HCT116 (cell line): ENCODE measurements at regions not wholly inside any gene's neighbourhood (a gene's known extent, or its start where the extent isn't known, plus 50 kb on each side); places are given as distances from the start of the nearest gene placed in this dataset.

ENCODE experiments used
- ATAC-seq: fragments of 200-7000 bp; cut with Tn5 transposase; 2 replicates; pipeline ENCODE4 v1.9.1; 2020; ENCODE audit warnings: mild to moderate bottlenecking, moderate library complexity
- BruUV-seq: library from RNA; stranded (reverse); fragments of 400-500 nt; replicated peaks from 2 replicates; lab custom pipeline; 2021; lab: Mats Ljungman, UMichigan
- CTCF ChIA-PET: fragments of 300-600 bp; sonication (Branson Sonifier 250); formaldehyde crosslinking; loops from one replicate; lab custom pipeline; 2021; ENCODE audit warnings: antibody characterized with exemption; lab: Charles Lee
- POLR2A ChIA-PET: fragments of 300-600, 350-600 bp; sonication (Branson Sonifier 250); formaldehyde crosslinking; loops from one replicate; lab custom pipeline; 2021; ENCODE audit warnings: antibody characterized with exemption; lab: Charles Lee
- RAD21 ChIA-PET, 2 experiments: fragments of 300-600 bp; sonication (Branson Sonifier 250); formaldehyde crosslinking; loops; one replicate each; lab custom pipeline; 2023; ENCODE audit warnings: low total read pairs in 2 of 2; ENCODE audit not compliant: uncharacterized antibody in 2 of 2, unreplicated experiment in 2 of 2, low non-redundant PET in 1 of 2; lab: Charles Lee
- DNase-seq: peaks from one replicate; pipeline ENCODE4 v3.0.0-alpha.2; 2010; ENCODE audit warnings: low read depth, low spot score
- H2AFZ ChIP-seq: fragments of 200-600 bp; shearing (Covaris generic), sonication (generic); 2 replicates; pipeline ENCODE4 v1.6.1; 2017; ENCODE audit warnings: low read depth, mixed run types, mixed read lengths, antibody characterized with exemption, low read length; ENCODE audit not compliant: poor library complexity, severe bottlenecking
- H3K27ac ChIP-seq: 2 replicates; pipeline ENCODE4 v1.5.1; 2012; ENCODE audit warnings: low read depth, low read length
- H3K27me3 ChIP-seq: fragments of 200-600 bp; sonication (generic); 2 replicates; pipeline ENCODE4 v1.6.1; 2016; ENCODE audit warnings: mixed run types, low read length, mixed read lengths; ENCODE audit not compliant: insufficient read depth
- H3K36me3 ChIP-seq, 2 experiments: fragments of 200-500 bp in 1 of 2; fragments of 200-600 bp in 1 of 2; sonication (Bioruptor generic) in 1 of 2; sonication (generic) in 1 of 2; 2 replicates each; pipeline versions ENCODE4 v1.5.1 to v1.6.1; 2014 to 2016; ENCODE audit warnings: low read length in 2 of 2, inconsistent platforms in 1 of 2, mixed read lengths in 1 of 2, mixed run types in 1 of 2; ENCODE audit not compliant: insufficient read depth in 2 of 2, control insufficient read depth in 1 of 2
- H3K4me1 ChIP-seq, 2 experiments: fragments of 200-600 bp in 1 of 2; sonication (generic) in 1 of 2; 2 replicates each; pipeline versions ENCODE4 v1.5.1 to v1.6.1; 2012 to 2017; ENCODE audit warnings: low read length in 2 of 2, inconsistent platforms in 1 of 2, mild to moderate bottlenecking in 1 of 2, mixed read lengths in 1 of 2, mixed run types in 1 of 2, moderate library complexity in 1 of 2; ENCODE audit not compliant: insufficient read depth in 2 of 2, control insufficient read depth in 1 of 2
- H3K4me2 ChIP-seq: fragments of 200-600 bp; sonication (generic); 2 replicates; pipeline ENCODE4 v1.6.1; 2017; ENCODE audit warnings: mixed run types, low read length, mixed read lengths
- H3K4me3 ChIP-seq, 2 experiments: fragments of 200-600 bp in 1 of 2; sonication (generic) in 1 of 2; replicated peaks in 1 of 2; 2 replicates each; pipeline ENCODE4 v1.5.1; 2011 to 2016; ENCODE audit warnings: low read length in 2 of 2, control low read depth in 1 of 2, low read depth in 1 of 2, mild to moderate bottlenecking in 1 of 2, mixed read lengths in 1 of 2, mixed run types in 1 of 2
- H3K79me2 ChIP-seq: fragments of 200-600 bp; sonication (generic); 2 replicates; pipeline ENCODE4 v1.6.1; 2017; ENCODE audit warnings: mild to moderate bottlenecking, mixed run types, low read length, moderate library complexity, mixed read lengths; ENCODE audit not compliant: insufficient read depth
- H3K9ac ChIP-seq: fragments of 200-600 bp; sonication (generic); 2 replicates; pipeline ENCODE4 v1.6.1; 2016; ENCODE audit warnings: low read length, mixed read lengths
- H3K9me2 ChIP-seq: fragments of 200-600 bp; sonication (generic), shearing (Covaris generic); 2 replicates; pipeline ENCODE4 v1.6.1; 2017; ENCODE audit warnings: mixed run types, mild to moderate bottlenecking, moderate library complexity; ENCODE audit not compliant: insufficient read depth
- H3K9me3 ChIP-seq, 2 experiments: fragments of 200-500 bp in 1 of 2; fragments of 200-600 bp in 1 of 2; sonication (Bioruptor generic) in 1 of 2; sonication (generic) in 1 of 2; 2 replicates each; pipeline ENCODE4 v1.6.1; 2014 to 2017; ENCODE audit warnings: low read length in 2 of 2, mixed read lengths in 2 of 2, inconsistent platforms in 1 of 2, low read depth in 1 of 2, mild to moderate bottlenecking in 1 of 2, mixed run types in 1 of 2, moderate library complexity in 1 of 2; ENCODE audit not compliant: control insufficient read depth in 1 of 2, insufficient read depth in 1 of 2
- H4K20me1 ChIP-seq: fragments of 200-600 bp; sonication (generic), shearing (Covaris generic); 2 replicates; pipeline ENCODE4 v1.6.1; 2017; ENCODE audit warnings: mixed run types, mild to moderate bottlenecking, moderate library complexity; ENCODE audit not compliant: insufficient read depth
- ATF3 ChIP-seq: IDR thresholded peaks from 2 replicates; pipeline ENCODE4 v1.6.1; 2012
- CBX3 ChIP-seq: IDR thresholded peaks from 2 replicates; pipeline ENCODE4 v1.6.1; 2012; ENCODE audit warnings: low read depth
- CEBPB ChIP-seq: IDR thresholded peaks from 2 replicates; pipeline ENCODE4 v1.6.1; 2012; ENCODE audit warnings: low read depth
- CTCF ChIP-seq, 3 experiments: fragments of 200-600 bp in 1 of 3; sonication (generic) in 1 of 3; IDR thresholded peaks in 2 of 3; conservative IDR thresholded peaks in 1 of 3; 2 replicates each; pipeline ENCODE4 v1.5.1; 2012 to 2017; ENCODE audit warnings: low read depth in 2 of 3, low read length in 2 of 3, antibody characterized with exemption in 1 of 3, borderline replicate concordance in 1 of 3, control low read depth in 1 of 3, mild to moderate bottlenecking in 1 of 3, mixed read lengths in 1 of 3, mixed run types in 1 of 3, moderate library complexity in 1 of 3; ENCODE audit not compliant: insufficient read depth in 1 of 3
- EGR1 ChIP-seq: IDR thresholded peaks from 2 replicates; pipeline ENCODE4 v1.6.1; 2012; ENCODE audit warnings: low read depth
- ELF1 ChIP-seq: IDR thresholded peaks from 2 replicates; pipeline ENCODE4 v1.6.1; 2012; ENCODE audit warnings: low read depth, borderline replicate concordance
- EZH2 ChIP-seq: fragments of 200-600 bp; sonication (generic); IDR thresholded peaks from 2 replicates; pipeline ENCODE4 v1.6.1; 2017; ENCODE audit warnings: antibody characterized with exemption, mixed run types
- EZH2phosphoT487 ChIP-seq: fragments of 200-600 bp; IDR thresholded peaks from 2 replicates; pipeline ENCODE4 v1.6.1; 2018; ENCODE audit warnings: antibody characterized with exemption, borderline replicate concordance
- FOSL1 ChIP-seq: IDR thresholded peaks from 2 replicates; pipeline ENCODE4 v1.6.1; 2012; ENCODE audit warnings: low read depth
- JUND ChIP-seq: IDR thresholded peaks from 2 replicates; pipeline ENCODE4 v1.6.1; 2012
- POLR2A ChIP-seq: IDR thresholded peaks from 2 replicates; pipeline ENCODE4 v1.7.0; 2011; ENCODE audit warnings: borderline replicate concordance; ENCODE audit not compliant: insufficient read depth, insufficient read length; ENCODE audit errors: extremely low read depth
- POLR2AphosphoS5 ChIP-seq: IDR thresholded peaks from 2 replicates; pipeline ENCODE4 v1.6.1; 2011; ENCODE audit warnings: mild to moderate bottlenecking, low read depth, low read length, moderate library complexity
- RAD21 ChIP-seq: IDR thresholded peaks from 2 replicates; pipeline ENCODE4 v1.6.1; 2012; ENCODE audit warnings: low read depth, mild to moderate bottlenecking
- SIN3A ChIP-seq: IDR thresholded peaks from 2 replicates; pipeline ENCODE4 v1.6.1; 2012; ENCODE audit warnings: low read depth
- SRF ChIP-seq: IDR thresholded peaks from 2 replicates; pipeline ENCODE4 v1.6.1; 2012; ENCODE audit warnings: low read depth
- TCF7L2 ChIP-seq: IDR thresholded peaks from 2 replicates; pipeline ENCODE4 v1.7.0; 2011; ENCODE audit warnings: borderline replicate concordance, inconsistent platforms; ENCODE audit not compliant: insufficient read depth, insufficient read length; ENCODE audit errors: extremely low read depth
- ZFX ChIP-seq: fragments of 450-650 bp; IDR thresholded peaks from 2 replicates; pipeline ENCODE4 v1.6.1; 2017
- intact Hi-C: fragments of 100-400 bp; cut with micrococcal nuclease; formaldehyde crosslinking; loops from 2 replicates; pipeline ENCODE4 v1.10.0; 2022
- TF ChIP-seq, protein P1 (sequence below): IDR thresholded peaks from 2 replicates; pipeline ENCODE4 v1.6.1; 2012
- TF ChIP-seq, protein P2 (sequence below): IDR thresholded peaks from 2 replicates; pipeline ENCODE4 v1.6.1; 2011; ENCODE audit warnings: mild to moderate bottlenecking, low read length, moderate library complexity; ENCODE audit not compliant: insufficient replicate concordance; ENCODE audit errors: extremely low read depth

GRCh38 chr3:160140756-160141155, 84.5 kb upstream of the C3orf80 start:
- ATAC-seq: no peak
- Histone ChIP-seq H3K27ac (no peak overlapping the region), H2AFZ (no peak overlapping the region), H3K4me1 (no peaks in the 10 kb centered on the region), H3K9me3 (no peaks in the 10 kb centered on the region), H3K36me3 (no peaks in the 10 kb centered on the region), H4K20me1 (no peaks in the 10 kb centered on the region), H3K4me3 (no peak overlapping the region), H3K79me2 (no peaks in the 10 kb centered on the region), H3K9ac (no peak overlapping the region)
- CTCF ChIA-PET: no interaction called here
- no TSS peak for BruUV-seq
- intact Hi-C loops: no loop called here
- TF ChIP-seq POLR2A: no peak
- TF ChIP-seq, protein P1, sequence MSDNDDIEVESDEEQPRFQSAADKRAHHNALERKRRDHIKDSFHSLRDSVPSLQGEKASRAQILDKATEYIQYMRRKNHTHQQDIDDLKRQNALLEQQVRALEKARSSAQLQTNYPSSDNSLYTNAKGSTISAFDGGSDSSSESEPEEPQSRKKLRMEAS: no peak
- no peak for TF ChIP-seq POLR2AphosphoS5
- no peak for TF ChIP-seq ELF1
- TF ChIP-seq SRF: no peak
- TF ChIP-seq EZH2phosphoT487: no peak
- no peak for TF ChIP-seq CTCF (IDR thresholded peaks at IDR 0.05 in 2 of 3, conservative IDR thresholded peaks at IDR 0.05 in 1 of 3; ENCODE audit: borderline replicate concordance in 1 of 3, insufficient read depth in 1 of 3, low read depth in 2 of 3, low read length in 2 of 3)
- no peak for TF ChIP-seq CBX3
- no peak for TF ChIP-seq JUND
- TF ChIP-seq TCF7L2: no peak
- TF ChIP-seq FOSL1: no peak
- TF ChIP-seq EZH2: no peak
- no peak for TF ChIP-seq EGR1
- TF ChIP-seq RAD21: no peak
- TF ChIP-seq, protein P2, sequence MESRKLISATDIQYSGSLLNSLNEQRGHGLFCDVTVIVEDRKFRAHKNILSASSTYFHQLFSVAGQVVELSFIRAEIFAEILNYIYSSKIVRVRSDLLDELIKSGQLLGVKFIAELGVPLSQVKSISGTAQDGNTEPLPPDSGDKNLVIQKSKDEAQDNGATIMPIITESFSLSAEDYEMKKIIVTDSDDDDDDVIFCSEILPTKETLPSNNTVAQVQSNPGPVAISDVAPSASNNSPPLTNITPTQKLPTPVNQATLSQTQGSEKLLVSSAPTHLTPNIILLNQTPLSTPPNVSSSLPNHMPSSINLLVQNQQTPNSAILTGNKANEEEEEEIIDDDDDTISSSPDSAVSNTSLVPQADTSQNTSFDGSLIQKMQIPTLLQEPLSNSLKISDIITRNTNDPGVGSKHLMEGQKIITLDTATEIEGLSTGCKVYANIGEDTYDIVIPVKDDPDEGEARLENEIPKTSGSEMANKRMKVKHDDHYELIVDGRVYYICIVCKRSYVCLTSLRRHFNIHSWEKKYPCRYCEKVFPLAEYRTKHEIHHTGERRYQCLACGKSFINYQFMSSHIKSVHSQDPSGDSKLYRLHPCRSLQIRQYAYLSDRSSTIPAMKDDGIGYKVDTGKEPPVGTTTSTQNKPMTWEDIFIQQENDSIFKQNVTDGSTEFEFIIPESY: no peak
- TF ChIP-seq ZFX: no peak
- no peak for TF ChIP-seq CEBPB
- TF ChIP-seq ATF3: no peak
- no peak for TF ChIP-seq SIN3A
- TF ChIP-seq, all 23 proteins: peak for 0
- ChIA-PET POLR2A (no interaction called here), RAD21 (no interaction called here)
- Histone ChIP-seq H3K4me2 (no peak overlapping the region), H3K9me2 (no peaks in the 10 kb centered on the region), H3K27me3 (no peaks in the 10 kb centered on the region)
- no peak for DNase-seq
